Cerebellar cortex (tissue), 1 donor: ENCODE measurements at regions not wholly inside any gene's neighbourhood (a gene's known extent, or its start where the extent isn't known, plus 50 kb on each side); places are given as distances from the start of the nearest gene placed in this dataset.

ENCODE experiments used
- DNase-seq: peaks from one replicate; pipeline ENCODE4 v3.0.0-alpha.2; 2015; ENCODE audit warnings: low spot score

DNA sequence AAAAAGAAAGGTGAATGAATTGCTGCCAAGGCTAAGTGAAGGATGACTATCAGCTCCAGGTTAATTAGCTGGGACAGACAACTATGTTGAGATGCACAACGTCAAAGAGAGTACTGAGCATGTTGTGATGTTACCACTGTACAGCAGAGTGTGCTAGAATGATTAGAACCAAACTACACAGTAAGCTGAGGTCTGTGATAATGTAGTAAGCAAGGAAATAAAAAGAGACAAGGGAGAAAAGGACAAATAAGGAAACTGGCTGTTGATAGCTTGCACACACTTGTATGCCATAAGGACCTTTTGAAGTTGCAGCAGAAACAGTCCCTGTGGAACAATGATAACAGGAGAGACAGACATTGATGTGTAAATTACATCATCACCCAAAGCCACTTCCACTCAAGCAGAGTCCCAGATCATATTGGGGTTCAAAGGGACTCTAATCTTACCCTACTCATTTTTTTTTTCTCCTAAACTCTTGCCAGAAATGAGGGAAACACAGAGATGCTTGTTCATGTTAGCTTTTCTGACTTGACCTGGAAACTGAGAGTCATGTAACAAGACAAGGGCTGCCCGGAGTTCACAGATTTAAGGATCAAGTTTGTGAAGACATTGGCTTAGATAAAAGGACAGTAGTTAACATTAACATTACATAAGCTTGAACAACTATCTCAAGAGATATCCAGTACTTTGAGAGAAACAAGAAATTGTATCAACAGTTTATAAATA, 189.9 kb downstream of the CENPW start:
- no peak for DNase-seq

DNA sequence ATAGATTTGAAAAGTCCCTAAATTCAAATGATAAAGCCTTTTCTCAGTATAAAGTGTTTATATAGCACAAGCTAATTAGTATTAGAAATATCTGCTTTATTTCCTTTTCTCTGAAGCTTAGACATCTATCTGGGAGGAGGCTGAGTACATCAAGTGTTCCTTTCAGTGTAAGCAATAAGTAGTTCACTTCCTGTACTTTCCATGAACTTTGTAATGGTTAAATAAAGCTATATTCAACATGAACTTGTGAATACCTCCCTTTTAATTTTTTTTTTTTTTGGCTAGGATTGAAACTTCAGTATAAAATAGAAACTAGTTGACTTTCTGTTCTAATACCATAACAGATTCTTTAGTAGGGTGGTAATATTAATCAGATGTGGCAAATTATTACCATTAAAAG, 190.9 kb downstream of the CENPW start:
- no peak for DNase-seq

DNA sequence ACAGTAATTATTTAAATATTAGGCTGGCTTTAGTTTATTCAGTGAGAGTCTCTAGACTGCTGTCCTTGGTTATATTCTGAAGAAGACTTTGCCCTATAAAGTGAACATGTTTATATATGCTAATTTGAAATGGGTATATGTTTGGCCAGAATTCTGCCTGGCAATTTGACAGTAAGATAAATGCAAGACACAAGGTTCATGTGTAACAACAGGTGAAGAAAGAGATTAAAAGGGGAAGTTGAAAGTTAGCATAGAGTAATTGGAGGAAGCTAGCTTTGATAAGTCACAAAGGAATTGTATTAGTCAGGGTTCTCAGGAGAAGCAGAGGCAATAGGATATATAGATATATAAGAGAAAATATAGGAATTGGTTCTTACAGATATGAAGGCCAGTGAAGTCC, 191.4 kb downstream of the CENPW start:
- no peak for DNase-seq

DNA sequence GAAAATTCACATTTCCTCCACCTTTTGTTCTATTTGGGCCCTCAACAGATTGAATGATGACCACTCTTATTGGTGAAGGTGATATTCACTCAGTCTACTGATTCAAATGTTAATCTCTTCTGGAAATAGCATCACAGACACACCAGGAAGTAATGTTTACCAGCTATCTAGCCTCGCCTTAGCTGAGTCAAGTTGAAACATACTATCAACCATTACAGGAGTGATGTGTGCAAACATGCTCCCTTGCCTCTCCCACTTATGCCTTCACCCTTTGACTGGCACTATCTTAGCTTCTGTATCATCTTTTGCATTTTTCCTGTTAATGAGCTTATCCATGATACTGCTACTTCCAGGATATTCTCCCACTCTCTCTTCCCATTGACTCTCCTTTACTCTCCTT, 191.9 kb downstream of the CENPW start:
- DNase-seq, result no peak

DNA sequence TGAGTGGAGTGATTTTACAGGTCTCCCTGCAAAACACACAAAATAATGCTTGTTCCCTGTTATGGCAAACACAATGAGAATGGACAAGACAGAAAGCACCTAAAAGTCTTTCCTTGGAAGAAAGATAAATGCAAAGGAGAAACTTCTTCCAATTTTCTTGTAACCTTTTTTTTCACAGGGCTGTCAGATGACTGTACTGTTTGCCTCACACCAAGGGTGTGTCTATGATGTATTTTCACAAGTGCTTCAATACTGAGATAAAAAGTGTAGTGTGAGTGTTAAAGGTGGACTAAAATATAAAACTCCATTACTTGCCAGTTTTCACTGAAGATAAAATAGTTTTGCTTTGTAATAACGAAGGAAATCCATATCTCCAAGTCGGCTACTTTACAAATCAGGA, 194.5 kb downstream of the CENPW start:
- no peak for DNase-seq

DNA sequence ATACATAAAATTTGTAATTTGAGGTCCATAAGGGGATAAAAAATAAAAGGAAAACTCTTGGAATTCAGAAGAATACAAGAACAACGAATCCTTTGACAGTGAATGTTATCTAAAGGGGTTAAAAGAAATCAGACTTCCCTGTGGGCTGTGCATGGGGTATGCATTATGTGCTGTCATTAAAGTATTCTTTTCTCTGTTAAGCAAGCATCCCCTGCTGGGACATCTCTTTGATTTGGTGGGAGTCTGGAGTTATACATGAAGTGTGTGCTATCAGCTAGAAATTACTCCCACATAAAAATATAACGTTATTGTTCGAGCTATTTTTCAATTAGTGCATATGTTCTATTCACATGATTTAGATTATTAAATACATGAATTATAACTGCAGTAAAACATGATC, 195.2 kb downstream of the CENPW start:
- DNase-seq, result no peak

DNA sequence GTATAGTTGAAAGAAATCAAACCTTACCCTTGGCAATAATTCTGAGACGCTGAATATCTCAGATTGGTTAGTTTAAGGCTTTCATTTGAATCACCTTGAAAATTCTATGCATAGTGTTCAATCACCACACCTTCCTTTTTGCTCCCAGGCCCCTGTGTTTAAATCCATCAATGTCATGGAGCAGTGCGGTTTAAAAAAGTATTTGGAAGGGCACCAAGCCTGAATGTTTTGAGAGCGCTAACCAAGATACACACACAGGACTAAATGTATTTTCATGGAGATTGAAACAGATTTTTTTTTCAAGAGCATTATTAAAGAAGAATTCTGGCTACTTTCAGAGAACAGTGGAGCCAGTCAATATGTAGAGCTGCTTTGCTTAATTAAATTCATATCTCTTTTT, 195.7 kb downstream of the CENPW start:
- DNase-seq, result no peak

DNA sequence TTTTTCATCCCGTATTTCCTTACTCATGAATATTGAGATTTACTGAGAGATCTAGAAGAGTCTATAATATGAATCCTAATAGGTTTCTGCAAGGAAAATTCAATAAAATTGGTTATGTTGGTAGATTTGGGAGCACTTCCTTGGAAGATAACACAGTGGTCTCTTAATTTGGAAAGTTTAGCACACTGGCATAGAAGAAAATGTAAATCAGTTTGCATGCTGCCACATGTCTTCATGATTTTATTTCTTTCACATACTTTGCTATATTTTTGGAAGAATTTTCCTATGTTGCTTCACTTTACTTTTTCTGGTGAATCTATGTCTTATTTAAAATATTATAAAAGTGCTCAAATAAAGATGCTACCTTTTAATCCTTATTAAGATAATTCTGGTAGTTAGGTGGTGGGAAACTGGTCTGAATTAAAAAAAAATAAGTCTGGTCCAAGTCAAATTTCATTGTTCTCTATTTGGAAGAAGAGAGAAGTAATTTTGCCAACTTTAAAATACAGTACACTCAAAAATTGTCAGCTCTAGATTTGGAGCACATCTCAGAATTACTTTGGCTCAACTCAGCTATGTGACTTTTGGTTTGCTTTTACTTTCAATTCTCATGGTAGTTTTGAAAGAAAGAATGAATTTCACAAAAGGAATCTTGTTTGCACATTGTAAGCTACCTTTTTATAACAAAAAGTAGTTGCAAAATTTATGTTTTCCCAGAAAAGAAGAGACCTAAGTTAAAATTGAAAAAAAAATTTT, 197.3 kb downstream of the CENPW start:
- DNase-seq, result no peak

DNA sequence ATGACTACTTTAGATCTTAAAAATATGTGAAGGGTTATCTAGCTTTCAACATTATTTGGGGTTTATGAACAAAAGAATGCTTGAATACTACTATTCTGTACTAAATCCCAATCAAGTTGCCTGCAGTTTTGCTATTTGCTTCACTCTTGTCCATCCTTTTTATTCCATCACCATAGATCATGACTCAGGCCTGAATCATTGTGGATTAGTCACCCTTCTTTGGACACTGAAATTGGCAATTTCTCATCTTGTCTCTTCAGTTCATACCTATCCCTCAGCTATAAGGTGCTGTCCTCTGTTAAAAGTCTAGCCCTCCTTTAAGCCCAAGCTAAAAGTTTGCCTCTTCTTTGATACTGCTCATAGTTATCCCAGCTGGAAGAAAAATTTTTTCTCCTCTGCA, 199.1 kb downstream of the CENPW start:
- DNase-seq, result no peak

DNA sequence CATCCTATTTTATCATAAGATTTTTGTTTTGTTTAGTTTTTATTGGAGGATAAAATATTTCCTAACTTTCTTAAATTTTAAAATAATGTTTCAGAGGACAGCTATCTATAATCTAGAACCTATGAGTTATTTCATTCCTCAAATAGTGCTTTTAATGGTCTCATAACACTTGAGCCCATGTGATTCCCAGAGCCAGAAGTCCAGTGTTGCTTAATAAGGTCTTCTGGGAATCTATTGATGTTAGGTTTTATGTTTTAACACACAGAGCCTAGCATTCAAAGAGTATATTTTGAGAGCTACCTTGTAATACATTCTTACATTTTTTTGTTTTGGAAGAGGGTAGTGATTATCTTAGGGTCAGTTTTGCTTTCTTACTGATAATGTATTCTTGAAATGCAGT, 200.2 kb downstream of the CENPW start:
- no peak for DNase-seq

DNA sequence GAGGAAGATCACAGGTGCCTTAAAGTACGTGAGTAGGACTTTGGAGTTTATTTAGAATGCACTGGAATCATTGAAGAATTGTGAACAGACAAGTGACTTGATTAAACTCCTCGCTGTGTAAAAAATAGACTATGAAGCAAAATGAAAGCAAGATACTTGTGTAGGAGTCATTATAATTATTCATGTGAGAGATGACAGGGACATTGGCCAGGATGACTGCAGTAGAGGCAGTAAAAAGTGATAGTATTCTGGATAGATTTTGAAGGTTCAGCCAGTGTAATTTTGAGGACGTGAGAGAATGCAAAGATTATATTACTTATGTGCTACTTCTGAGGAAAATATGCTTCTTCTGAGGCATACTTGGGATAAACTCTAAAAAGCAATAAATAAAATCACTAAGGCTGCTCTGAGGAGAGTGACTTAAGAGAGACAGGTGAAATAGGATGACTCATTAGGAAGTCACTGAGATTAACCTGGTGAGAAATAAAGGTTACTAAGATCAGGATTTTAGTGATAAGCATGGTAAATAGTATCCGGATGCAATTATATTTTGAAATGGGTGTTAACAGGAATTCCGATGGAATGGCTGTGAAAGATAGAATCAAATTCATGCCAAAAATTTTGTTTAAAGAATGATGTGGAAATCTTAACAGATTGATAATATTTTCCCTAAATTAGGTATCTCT, 202.0 kb downstream of the CENPW start:
- no peak for DNase-seq

DNA sequence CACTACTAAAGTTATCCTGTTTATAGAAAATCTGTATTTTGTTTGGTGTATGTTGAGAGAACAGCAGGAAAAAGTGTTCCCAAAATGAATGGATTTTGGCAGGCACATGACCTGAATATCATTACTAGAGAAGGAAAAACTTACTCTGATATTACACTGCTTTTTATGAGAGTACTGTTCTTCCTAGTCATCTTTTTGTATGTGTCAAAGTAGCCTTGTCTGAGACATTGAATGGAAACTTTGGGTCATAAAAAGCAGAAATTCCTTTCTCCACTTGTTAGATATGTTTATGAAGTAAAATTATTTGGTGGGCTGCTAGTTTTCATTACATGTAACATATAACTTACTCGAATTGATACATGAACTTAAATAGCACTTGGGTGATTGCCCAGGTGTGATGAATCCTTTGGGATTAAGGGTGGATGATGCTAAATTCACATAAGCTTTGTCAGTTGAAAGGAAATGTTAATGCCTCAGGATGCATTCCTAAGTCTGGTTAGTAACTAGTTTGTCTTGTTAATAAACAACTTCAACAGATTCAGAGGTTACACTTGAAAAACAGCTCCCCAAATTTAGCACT, 206.7 kb downstream of the CENPW start:
- DNase-seq, result no peak

DNA sequence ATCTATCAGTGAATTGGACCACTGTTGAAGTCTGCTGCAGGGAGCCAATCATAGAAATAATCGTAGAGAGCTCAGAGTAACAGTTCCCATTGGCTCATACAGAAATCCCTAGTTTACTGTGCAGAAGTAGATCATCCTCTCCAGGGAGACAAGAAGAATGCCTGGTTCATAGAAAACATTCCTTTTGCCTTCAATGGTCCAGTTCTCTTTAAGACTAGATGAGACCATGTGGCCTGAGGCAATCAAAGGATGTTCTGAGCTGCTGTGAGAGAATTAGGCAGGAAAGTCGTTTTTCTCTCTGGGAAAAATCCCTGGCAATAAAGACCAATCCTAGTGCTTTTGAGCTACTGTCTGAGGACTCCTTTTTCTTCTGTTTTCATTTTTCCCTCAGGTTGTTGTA, 208.4 kb downstream of the CENPW start:
- no peak for DNase-seq

DNA sequence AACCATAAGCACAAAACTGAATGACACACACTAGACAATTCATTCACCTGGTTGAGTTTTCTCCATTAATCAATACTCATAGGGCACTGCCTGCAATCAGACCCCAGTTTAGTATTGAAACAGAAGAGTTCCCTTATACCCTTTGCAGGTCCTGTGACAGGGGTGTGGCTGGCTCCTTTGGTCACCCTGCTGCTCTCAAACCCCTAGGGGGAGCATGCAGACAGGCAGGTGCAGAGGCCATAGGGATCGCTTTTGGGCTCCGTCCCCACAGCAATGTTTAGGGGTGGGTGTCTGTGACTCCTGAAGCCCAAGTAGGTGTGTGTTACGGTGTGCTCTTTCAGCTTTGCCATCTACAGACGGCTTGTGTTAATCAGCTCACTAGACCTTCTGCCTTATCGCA, 210.4 kb downstream of the CENPW start:
- DNase-seq, result no peak

DNA sequence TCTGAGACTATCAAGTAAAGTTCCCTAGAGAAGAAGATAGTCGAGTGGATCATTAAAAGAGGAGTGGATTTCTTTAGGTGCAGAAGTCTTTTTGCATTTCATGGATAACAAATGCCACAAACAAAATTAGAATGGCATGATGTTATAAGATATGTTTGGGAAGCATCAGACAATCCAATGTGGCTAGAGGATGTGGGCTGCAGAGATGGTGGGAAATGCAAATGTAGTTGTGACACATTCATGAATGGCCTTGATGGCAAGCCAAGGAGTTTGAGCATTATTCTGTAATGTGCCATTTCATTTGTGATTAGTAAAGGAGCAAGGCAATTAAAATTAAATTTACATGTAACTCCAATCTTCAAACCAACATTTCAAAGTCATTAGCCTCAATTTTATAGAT, 211.9 kb downstream of the CENPW start:
- no peak for DNase-seq

DNA sequence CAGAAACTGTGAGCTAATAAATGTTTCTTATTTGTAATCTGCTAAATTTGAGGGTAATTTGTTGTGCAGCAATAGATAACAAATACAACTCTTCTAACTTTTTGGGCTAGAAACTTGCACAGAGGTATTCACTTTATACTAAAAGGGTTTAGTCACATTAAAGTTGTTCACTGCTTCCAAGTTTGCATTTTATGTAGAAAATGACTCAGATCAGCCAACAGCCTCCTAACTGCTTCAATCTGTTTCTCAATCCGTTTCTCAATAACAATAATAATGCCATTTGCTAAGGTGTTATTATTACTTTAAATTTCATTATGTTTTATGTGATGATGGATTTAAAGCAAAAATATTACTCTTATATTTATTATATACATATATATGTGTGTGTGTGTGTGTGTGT, 213.9 kb downstream of the CENPW start:
- DNase-seq, result no peak

DNA sequence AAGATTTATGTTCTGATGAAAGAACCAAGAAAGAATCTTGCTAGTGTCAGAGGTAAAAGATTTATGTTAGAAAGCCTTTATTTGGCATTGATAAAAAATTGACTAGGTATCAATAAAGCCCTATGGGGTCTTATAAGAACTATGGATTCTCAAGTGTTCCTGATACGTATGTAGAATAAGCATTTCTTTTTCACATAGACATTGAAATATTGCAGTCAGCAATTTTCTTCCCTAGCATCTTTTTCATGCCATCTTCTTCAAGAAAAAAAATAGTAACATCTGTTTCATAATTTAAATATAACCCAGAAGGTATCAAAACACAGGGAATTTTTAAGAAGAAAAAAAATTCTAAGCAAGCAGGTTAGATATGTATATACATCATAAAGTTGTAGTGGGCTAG, 230.6 kb downstream of the CENPW start:
- no peak for DNase-seq

DNA sequence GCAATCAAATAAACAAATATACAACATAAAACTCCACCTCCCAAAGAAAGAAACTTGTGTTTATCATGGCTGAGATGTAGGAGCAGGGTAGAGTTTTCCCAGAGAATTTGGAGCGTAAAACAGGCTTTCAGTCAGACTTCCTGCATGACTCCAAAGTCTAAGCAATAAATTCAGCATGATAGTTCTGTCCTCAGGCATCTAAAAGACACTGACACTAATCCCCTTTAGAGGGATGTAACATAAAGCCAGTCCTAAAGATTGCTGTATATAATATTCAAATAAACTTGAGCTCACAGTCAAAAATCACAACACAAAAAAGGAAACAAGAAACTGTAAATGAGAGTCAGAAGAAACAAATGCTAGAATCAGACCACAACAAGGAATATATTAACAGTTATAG, 234.4 kb downstream of the CENPW start:
- no peak for DNase-seq

DNA sequence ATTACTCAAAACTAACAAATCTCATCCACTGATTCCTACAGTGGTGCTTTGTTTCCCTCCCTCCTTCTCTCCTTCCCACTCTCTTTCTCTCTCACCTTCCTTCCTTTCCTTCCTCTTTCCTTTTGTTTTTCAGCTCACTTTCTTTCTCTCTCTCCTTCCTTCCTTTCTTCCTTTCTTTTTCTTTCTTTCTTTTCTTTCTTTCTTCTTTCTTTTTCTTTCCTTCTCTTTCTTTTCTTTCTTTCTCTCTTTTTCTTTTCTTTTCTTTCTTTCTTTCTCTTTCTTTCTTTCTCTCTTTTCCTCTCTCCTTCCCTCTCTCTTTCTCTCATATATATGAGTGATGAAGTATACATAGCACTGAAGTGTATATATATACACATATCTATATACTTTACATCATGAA, 241.4 kb downstream of the CENPW start:
- no peak for DNase-seq

DNA sequence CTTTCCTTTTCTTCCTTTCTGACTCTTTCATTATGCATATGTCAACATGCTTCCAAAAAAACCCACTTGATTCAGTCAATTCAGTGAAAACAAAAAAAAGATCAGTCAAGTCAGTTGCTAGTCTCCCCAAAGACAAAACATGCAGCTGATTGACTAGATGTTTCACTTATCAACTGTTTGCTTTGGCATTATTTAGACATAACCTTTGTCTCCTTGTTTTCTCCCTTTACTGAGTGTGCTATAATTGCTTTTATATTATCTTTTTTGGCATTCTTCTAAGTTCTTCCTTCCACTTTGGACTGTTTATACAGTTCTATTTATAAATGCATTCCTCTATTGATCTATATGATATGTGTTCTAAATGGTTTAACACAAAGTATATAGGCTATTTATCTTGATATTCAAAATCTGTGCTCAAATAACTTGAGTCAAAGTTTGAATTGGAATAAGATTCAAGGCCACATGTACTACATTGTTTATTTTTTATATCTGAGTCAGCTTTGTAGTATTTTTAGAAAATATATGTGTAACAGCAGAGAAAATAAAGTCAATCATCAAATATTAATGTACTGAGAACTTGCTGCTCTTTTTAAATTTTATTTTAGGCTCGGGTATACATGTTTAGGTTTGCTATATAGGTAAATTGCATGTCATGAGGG, 260.5 kb downstream of the CENPW start:
- DNase-seq, result no peak

DNA sequence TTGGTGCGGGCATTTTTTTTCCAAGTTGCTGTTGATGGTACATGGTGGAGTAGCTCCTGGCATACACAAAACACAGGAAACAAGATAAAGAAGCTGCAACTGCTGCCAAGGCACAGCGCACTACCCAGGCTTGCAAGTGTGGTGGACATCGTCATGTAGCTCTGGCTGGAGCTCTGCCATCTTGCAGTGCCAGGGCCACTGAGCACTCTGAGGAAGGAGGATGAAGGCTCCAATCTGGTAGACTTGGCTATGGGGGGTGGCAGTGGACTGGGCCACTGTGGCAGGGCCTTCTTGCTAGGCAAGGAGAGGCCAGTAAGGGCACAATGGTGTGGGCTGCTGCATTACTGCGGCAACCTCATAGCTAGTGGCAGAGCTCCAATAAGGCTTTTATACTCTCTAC, 263.5 kb downstream of the CENPW start:
- no peak for DNase-seq

DNA sequence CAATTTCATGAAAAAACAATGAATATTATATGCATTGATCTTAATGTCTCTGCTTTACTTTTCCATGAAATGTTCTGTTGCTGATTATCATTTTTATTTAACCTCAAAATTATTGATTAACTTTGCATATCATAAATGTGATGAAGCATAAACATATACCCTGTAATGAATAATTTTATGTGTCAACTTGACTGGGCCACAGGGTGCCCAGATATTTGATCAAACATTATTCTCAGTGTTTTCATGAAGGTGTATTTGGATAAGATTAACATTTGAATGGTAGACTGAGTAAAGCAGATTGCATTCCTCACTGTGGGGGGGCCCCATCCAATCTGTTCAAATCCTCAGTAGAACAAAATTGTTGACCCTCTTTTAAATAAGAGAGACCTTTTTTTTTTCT, 265.2 kb downstream of the CENPW start:
- DNase-seq, result no peak
